Right lobe of liver (tissue), 6 donors: ENCODE measurements at regions not wholly inside any gene's neighbourhood (a gene's known extent, or its start where the extent isn't known, plus 50 kb on each side); places are given as distances from the start of the nearest gene placed in this dataset.

Experiments used
- ATAC-seq, 4 donors: fragments of 200-7000 bp; cut with Tn5 transposase; one replicate each; pipeline ENCODE4 v1.9.1; 2020; ENCODE audit warnings: mild to moderate bottlenecking in 4 of 4, moderate library complexity in 4 of 4
- DNase-seq, 3 donors: peaks; one replicate each; pipeline ENCODE4 v3.0.0-alpha.2; 2020
- H3K27ac ChIP-seq, 3 donors: fragments of 200-600 bp; one replicate each; pipeline ENCODE4 v1.8.0; 2022
- H3K27me3 ChIP-seq, 2 donors: fragments of 200-600 bp; one replicate each; pipeline ENCODE4 v1.8.0; 2022
- H3K36me3 ChIP-seq, 4 donors: fragments of 200-600 bp; sonication (generic) in 1 of 4; one replicate each; pipeline versions ENCODE4 v1.5.1 to v1.8.0; 2017 to 2022; ENCODE audit warnings: control low read depth in 1 of 4
- H3K4me1 ChIP-seq, 4 donors: fragments of 200-600 bp; sonication (generic) in 1 of 4; one replicate each; pipeline versions ENCODE4 v1.5.1 to v1.8.0; 2017 to 2022; ENCODE audit warnings: control low read depth in 1 of 4
- H3K4me3 ChIP-seq, 3 donors: fragments of 200-600 bp; one replicate each; pipeline ENCODE4 v1.8.0; 2022
- H3K9me3 ChIP-seq, 4 donors: fragments of 200-600 bp; sonication (generic) in 1 of 4; one replicate each; pipeline versions ENCODE4 v1.5.1 to v1.8.0; 2017 to 2022; ENCODE audit warnings: control low read depth in 1 of 4
- CTCF ChIP-seq, 4 donors: fragments of 200-600 bp in 3 of 4; fragments of 450-650 bp in 1 of 4; IDR thresholded peaks; one replicate each; pipeline versions ENCODE4 v1.5.1 to v1.8.0; 2016 to 2022; ENCODE audit warnings: antibody characterized with exemption in 4 of 4, mild to moderate bottlenecking in 2 of 4
- POLR2A ChIP-seq: fragments of 450-650 bp; IDR thresholded peaks from one replicate; pipeline ENCODE4 v1.6.1; 2017; ENCODE audit warnings: antibody characterized with exemption, mild to moderate bottlenecking
- WGBS: methylation state at CpG from one replicate; pipeline ENCODE4 v1.1.6; 2018; ENCODE audit warnings: low coverage, low lambda C conversion rate; ENCODE audit not compliant: insufficient coverage; ENCODE audit errors: missing lambda C conversion rate; 5-methylcytosine and 5-hydroxymethylcytosine counted together
- intact Hi-C, 2 donors: fragments of 100-400 bp; cut with DNase I; formaldehyde crosslinking; loops; one replicate each; pipeline versions ENCODE4 v1.11.2 to v1.14.1; 2022
- donor health status: DM: no; HTN: yes; CAD: no.
- donor health status: DM: no; HTN: no; CAD: no.
- donor health status: DM: no; HTN: no; CAD: no.
- donor health status: DM: no; HTN: yes; CAD: no.
- donor health status: DM: no; HTN: yes; CAD: no.

- no peak for DNase-seq
- Histone ChIP-seq H3K9me3 (peaks cover 0 to 8% (median 0%) of the 10 kb centered on the region in 4 donors), H3K4me1 (no peaks in the 10 kb centered on the region), H3K4me3 (no peak overlapping the region), H3K36me3 (no peaks in the 10 kb centered on the region), H3K27ac (no peak overlapping the region), H3K27me3 (no peaks in the 10 kb centered on the region)
- ATAC-seq, result no peak
- TF ChIP-seq CTCF (IDR thresholded peaks at IDR 0.05), result no peak
- no peak for TF ChIP-seq POLR2A
- intact Hi-C loops, result no loop called here
- WGBS, result 79% methylated on average over 1 of the region's 1 CpG
Measured at GRCh38 chr14:44352201-44352600, 154.9 kb downstream of the FSCB start.

GRCh38 chr14:44347316-44347715, 159.8 kb downstream of the FSCB start:
- WGBS, result 0% methylated on average over 1 of the region's 1 CpG
- intact Hi-C loops, result no loop called here

GRCh38 chr14:44341116-44341515, 166.0 kb downstream of the FSCB start:
- no peak for DNase-seq
- H3K4me3 ChIP-seq, result no peak overlapping the region
- no peaks in the 10 kb centered on the region for H3K27me3 ChIP-seq
- ATAC-seq, result no peak
- no peak for TF ChIP-seq POLR2A
- no peak for TF ChIP-seq CTCF (IDR thresholded peaks at IDR 0.05)
- H3K4me1 ChIP-seq, result no peaks in the 10 kb centered on the region
- intact Hi-C loops, result no loop called here
- no peaks in the 10 kb centered on the region for H3K9me3 ChIP-seq
- WGBS, result 39% methylated on average over 3 of the region's 3 CpGs
- no peak overlapping the region for H3K27ac ChIP-seq
- no peaks in the 10 kb centered on the region for H3K36me3 ChIP-seq

More at GRCh38 chr14:44347316-44347715, 159.8 kb downstream of the FSCB start:
- Histone ChIP-seq H3K4me3 (no peak overlapping the region), H3K27me3 (no peaks in the 10 kb centered on the region), H3K4me1 (no peaks in the 10 kb centered on the region), H3K9me3 (peaks cover 0 to 9% (median 0%) of the 10 kb centered on the region in 4 donors), H3K36me3 (no peaks in the 10 kb centered on the region), H3K27ac (no peak overlapping the region)
- no peak for DNase-seq
- no peak for TF ChIP-seq CTCF (IDR thresholded peaks at IDR 0.05)
- TF ChIP-seq POLR2A, result no peak
- no peak for ATAC-seq

GRCh38 chr14:44339862-44340261, 167.2 kb downstream of the FSCB start:
- Histone ChIP-seq H3K27me3 (no peaks in the 10 kb centered on the region), H3K4me1 (no peaks in the 10 kb centered on the region), H3K27ac (no peak overlapping the region), H3K4me3 (no peak overlapping the region), H3K9me3 (no peaks in the 10 kb centered on the region), H3K36me3 (no peaks in the 10 kb centered on the region)
- intact Hi-C loops, result no loop called here
- 63% methylated on average over 1 of the region's 1 CpG for WGBS
- TF ChIP-seq CTCF (IDR thresholded peaks at IDR 0.05) (no peak), POLR2A (no peak)
- DNase-seq (no peak), ATAC-seq (no peak)

GRCh38 chr14:44339231-44339630, 167.9 kb downstream of the FSCB start:
- H3K4me1 ChIP-seq, result no peaks in the 10 kb centered on the region
- H3K4me3 ChIP-seq, result no peak overlapping the region
- H3K27me3 ChIP-seq, result no peaks in the 10 kb centered on the region
- no peak for DNase-seq
- TF ChIP-seq POLR2A, result no peak
- no peak for TF ChIP-seq CTCF (IDR thresholded peaks at IDR 0.05)
- H3K9me3 ChIP-seq, result no peaks in the 10 kb centered on the region
- intact Hi-C loops, result no loop called here
- ATAC-seq, result no peak
- H3K27ac ChIP-seq, result no peak overlapping the region
- H3K36me3 ChIP-seq, result no peaks in the 10 kb centered on the region
